Esophagus squamous epithelium (tissue), 5 donors: ENCODE measurements at regions not wholly inside any gene's neighbourhood (a gene's known extent, or its start where the extent isn't known, plus 50 kb on each side); places are given as distances from the start of the nearest gene placed in this dataset.

Experiments used
- DNase-seq: peaks from one replicate; lab custom pipeline; 2025; lab: John Stamatoyannopoulos, UW
- H3K27ac ChIP-seq, 4 donors: fragments of 200-600 bp; sonication (generic); one replicate each; pipeline ENCODE4 v1.5.1; 2016 to 2019; ENCODE audit warnings: mild to moderate bottlenecking in 1 of 4
- H3K27me3 ChIP-seq, 4 donors: fragments of 200-600 bp; sonication (generic); 1 replicate in 3 of 4; 2 replicates in 1 of 4; pipeline versions ENCODE4 v1.5.1 to v1.6.0; 2017 to 2021; ENCODE audit warnings: antibody characterized with exemption in 1 of 4
- H3K36me3 ChIP-seq, 3 donors: fragments of 200-600 bp; sonication (generic); one replicate each; pipeline ENCODE4 v1.5.1; 2016 to 2019
- H3K4me1 ChIP-seq, 3 donors: fragments of 200-600 bp; sonication (generic); one replicate each; pipeline ENCODE4 v1.5.1; 2017 to 2019
- H3K4me3 ChIP-seq, 4 donors: fragments of 200-600 bp; sonication (generic); 1 replicate in 3 of 4; 2 replicates in 1 of 4; pipeline ENCODE4 v1.5.1; 2016 to 2019; ENCODE audit warnings: mild to moderate bottlenecking in 2 of 4, moderate library complexity in 1 of 4
- H3K9me3 ChIP-seq, 3 donors: fragments of 200-600 bp; sonication (generic); one replicate each; pipeline ENCODE4 v1.5.1; 2016 to 2019
- CTCF ChIP-seq, 6 experiments: fragments of 450-650 bp in 4 of 6; fragments of 200-600 bp in 2 of 6; sonication (generic) in 2 of 6; IDR thresholded peaks; one replicate each; pipeline ENCODE4 v1.5.1; 2016 to 2019; ENCODE audit warnings: antibody characterized with exemption in 6 of 6, mild to moderate bottlenecking in 4 of 6, moderate library complexity in 4 of 6
- POLR2A ChIP-seq, 4 donors: fragments of 450-650 bp; IDR thresholded peaks; one replicate each; pipeline ENCODE4 v1.6.1; 2017; ENCODE audit warnings: antibody characterized with exemption in 4 of 4, mild to moderate bottlenecking in 4 of 4, moderate library complexity in 3 of 4
- WGBS, 2 donors: methylation state at CpG; one replicate each; pipeline ENCODE4 v1.1.5; 2018; 5-methylcytosine and 5-hydroxymethylcytosine counted together
- intact Hi-C: fragments of 100-400 bp; cut with DNase I; formaldehyde crosslinking; loops from one replicate; pipeline ENCODE4 v1.15.0; 2022
- donor health status: DM: yes; HTN: yes; CAD: no.

- peak; percentile 20 for DNase-seq
- no peak for TF ChIP-seq CTCF (IDR thresholded peaks at IDR 0.05)
- no peak for TF ChIP-seq POLR2A (IDR thresholded peaks at IDR 0.05)
- no peaks in the 10 kb centered on the region for H3K9me3 ChIP-seq
- intact Hi-C loops = no loop called here
- H3K36me3 ChIP-seq = no peaks in the 10 kb centered on the region
- WGBS, 2 donors = 43 to 70% methylated on average over 8 of the region's 12 CpGs
- H3K4me1 ChIP-seq = peaks cover 0 to 13% (median 4%) of the 10 kb centered on the region in 3 donors
- no peak overlapping the region for H3K4me3 ChIP-seq
- H3K27ac ChIP-seq = no peak overlapping the region
- H3K27me3 ChIP-seq = no peaks in the 10 kb centered on the region
Observed at GRCh38 chr2:12057436-12058166, 311.2 kb downstream of the LPIN1 start.

GRCh38 chr2:12059616-12060441, 313.4 kb downstream of the LPIN1 start:
- 42 to 64% methylated on average over 2 of the region's 2 CpGs for WGBS, 2 donors
- no peak overlapping the region for H3K27ac ChIP-seq
- TF ChIP-seq POLR2A (IDR thresholded peaks at IDR 0.05) (no peak), CTCF (IDR thresholded peaks at IDR 0.05) (no peak)

GRCh38 chr2:12060886-12061285, 314.5 kb downstream of the LPIN1 start:
- intact Hi-C loops = no loop called here
- no peak for DNase-seq
- TF ChIP-seq CTCF (IDR thresholded peaks at IDR 0.05) (no peak), POLR2A (IDR thresholded peaks at IDR 0.05) (no peak)
- Histone ChIP-seq H3K36me3 (no peaks in the 10 kb centered on the region), H3K9me3 (no peaks in the 10 kb centered on the region), H3K4me3 (no peak overlapping the region), H3K27ac (no peak overlapping the region), H3K4me1 (peaks cover 0 to 13% (median 4%) of the 10 kb centered on the region in 3 donors), H3K27me3 (no peaks in the 10 kb centered on the region)
- 74 to 84% methylated on average over 5 of the region's 5 CpGs for WGBS, 2 donors

More at GRCh38 chr2:12059616-12060441, 313.4 kb downstream of the LPIN1 start:
- H3K4me1 ChIP-seq = peaks cover 0 to 13% (median 4%) of the 10 kb centered on the region in 3 donors
- H3K27me3 ChIP-seq = no peaks in the 10 kb centered on the region
- no peak for DNase-seq
- H3K9me3 ChIP-seq = no peaks in the 10 kb centered on the region
- H3K36me3 ChIP-seq = no peaks in the 10 kb centered on the region
- intact Hi-C loops = no loop called here
- H3K4me3 ChIP-seq = no peak overlapping the region

GRCh38 chr2:12061286-12062052, 315.0 kb downstream of the LPIN1 start:
- Histone ChIP-seq H3K36me3 (no peaks in the 10 kb centered on the region), H3K9me3 (no peaks in the 10 kb centered on the region), H3K4me3 (no peak overlapping the region), H3K27me3 (no peaks in the 10 kb centered on the region), H3K4me1 (peaks cover 0 to 13% (median 4%) of the 10 kb centered on the region in 3 donors), H3K27ac (no peak overlapping the region)
- TF ChIP-seq POLR2A (IDR thresholded peaks at IDR 0.05) (no peak), CTCF (IDR thresholded peaks at IDR 0.05) (no peak)
- intact Hi-C loops = no loop called here
- 38 to 52% methylated on average over 3 of the region's 3 CpGs for whole genome bisulfite sequencing, 2 donors
- no peak for DNase-seq
